Activated B cell treated with CpG ODN at 0.5 μM for 24 hours (primary cell): ENCODE measurements at regions not wholly inside any gene's neighbourhood (a gene's known extent, or its start where the extent isn't known, plus 50 kb on each side); places are given as distances from the start of the nearest gene placed in this dataset.

ENCODE experiments used
- ATAC-seq: fragments of 200-7000 bp; cut with Tn5 transposase; one replicate; pipeline ENCODE4 v1.10.0; 2021; ENCODE audit warnings: low read depth, mild to moderate bottlenecking, moderate library complexity
- CTCF ChIA-PET: fragments of 350-600 bp; sonication (Branson Sonifier 250); formaldehyde crosslinking; loops from one replicate; lab custom pipeline; 2021; ENCODE audit warnings: antibody characterized with exemption; lab: Charles Lee
- POLR2A ChIA-PET: fragments of 350-600 bp; sonication (Branson Sonifier 250); formaldehyde crosslinking; loops from one replicate; lab custom pipeline; 2021; ENCODE audit warnings: antibody characterized with exemption; lab: Charles Lee
- DNase-seq: peaks from one replicate; pipeline ENCODE4 v3.0.0; 2022
- H3K27ac Mint-ChIP-seq: one replicate; pipeline ENCODE4 v1.8.0; 2020; ENCODE audit warnings: mixed read lengths
- H3K27me3 Mint-ChIP-seq: one replicate; pipeline ENCODE4 v1.8.0; 2021; ENCODE audit warnings: mixed read lengths
- H3K36me3 Mint-ChIP-seq: one replicate; pipeline ENCODE4 v1.8.0; 2021; ENCODE audit warnings: low read depth, mixed read lengths
- H3K4me1 Mint-ChIP-seq: one replicate; pipeline ENCODE4 v1.8.0; 2021; ENCODE audit warnings: mixed read lengths
- H3K4me3 Mint-ChIP-seq: one replicate; pipeline ENCODE4 v1.8.0; 2020; ENCODE audit warnings: mild to moderate bottlenecking, mixed read lengths
- H3K9me3 Mint-ChIP-seq: one replicate; pipeline ENCODE4 v1.8.0; 2020; ENCODE audit warnings: mixed read lengths
- CTCF ChIP-seq: fragments of 200-600 bp; IDR thresholded peaks from one replicate; pipeline ENCODE4 v1.8.0; 2022; ENCODE audit warnings: antibody characterized with exemption, mild to moderate bottlenecking
- intact Hi-C: fragments of 100-400 bp; cut with micrococcal nuclease; formaldehyde crosslinking; loops from one replicate; pipeline ENCODE4 v1.15.1; 2024

DNA sequence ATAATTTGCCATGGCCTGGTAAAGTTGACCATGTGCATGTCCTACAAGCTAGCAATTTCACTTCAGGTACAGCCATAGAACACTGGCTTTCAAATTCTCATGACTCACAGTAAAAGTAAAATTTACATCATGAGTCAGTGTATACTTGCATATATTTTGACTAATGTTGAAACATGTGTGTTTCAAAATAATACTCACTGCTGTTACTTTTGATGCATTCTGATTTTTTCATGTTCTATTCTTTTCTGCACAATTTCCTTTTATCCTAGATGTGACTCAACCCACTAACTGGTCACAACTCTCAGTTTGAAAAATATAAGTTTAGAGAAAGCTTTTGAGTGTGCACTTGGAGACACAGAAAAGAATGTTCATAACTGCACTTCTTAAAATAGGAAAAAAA, 365.7 kb downstream of the FGF13 start:
- no peaks in the 10 kb centered on the region for H3K9me3 Mint-ChIP-seq
- ATAC-seq (no peak), DNase-seq (no peak)
- ChIA-PET POLR2A (no interaction called here), CTCF (no interaction called here)
- TF ChIP-seq CTCF, result no peak
- no peaks in the 10 kb centered on the region for H3K4me1 Mint-ChIP-seq
- H3K27ac Mint-ChIP-seq, result no peak overlapping the region
- no peak overlapping the region for H3K4me3 Mint-ChIP-seq
- H3K27me3 Mint-ChIP-seq, result no peaks in the 10 kb centered on the region
- intact Hi-C loops, result no loop called here
- H3K36me3 Mint-ChIP-seq, result no peaks in the 10 kb centered on the region

DNA sequence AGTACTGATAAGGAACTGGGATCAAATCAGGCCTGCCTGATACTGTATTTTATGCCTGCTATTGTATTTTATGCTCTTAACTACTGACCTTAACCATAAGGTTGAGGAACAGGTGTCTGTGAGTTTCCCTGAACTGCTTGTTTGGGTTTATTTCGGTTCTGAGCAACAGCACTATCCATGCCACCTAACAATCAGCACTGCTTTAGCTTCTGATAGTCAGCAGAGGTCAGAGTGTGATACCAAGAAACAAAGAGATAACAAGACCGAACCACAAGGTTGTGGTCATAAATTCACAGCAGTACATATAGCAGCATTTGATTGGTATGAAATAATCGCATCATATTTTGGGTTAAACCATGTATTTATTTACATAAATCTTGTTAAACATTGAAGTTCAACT, 362.2 kb downstream of the FGF13 start:
- ChIA-PET POLR2A (no interaction called here), CTCF (no interaction called here)
- no peak overlapping the region for H3K4me3 Mint-ChIP-seq
- H3K36me3 Mint-ChIP-seq, result no peaks in the 10 kb centered on the region
- H3K27ac Mint-ChIP-seq, result no peak overlapping the region
- H3K4me1 Mint-ChIP-seq, result no peaks in the 10 kb centered on the region
- DNase-seq, result no peak
- TF ChIP-seq CTCF, result no peak
- intact Hi-C loops, result no loop called here
- H3K9me3 Mint-ChIP-seq, result no peaks in the 10 kb centered on the region
- ATAC-seq, result no peak
- no peaks in the 10 kb centered on the region for H3K27me3 Mint-ChIP-seq

DNA sequence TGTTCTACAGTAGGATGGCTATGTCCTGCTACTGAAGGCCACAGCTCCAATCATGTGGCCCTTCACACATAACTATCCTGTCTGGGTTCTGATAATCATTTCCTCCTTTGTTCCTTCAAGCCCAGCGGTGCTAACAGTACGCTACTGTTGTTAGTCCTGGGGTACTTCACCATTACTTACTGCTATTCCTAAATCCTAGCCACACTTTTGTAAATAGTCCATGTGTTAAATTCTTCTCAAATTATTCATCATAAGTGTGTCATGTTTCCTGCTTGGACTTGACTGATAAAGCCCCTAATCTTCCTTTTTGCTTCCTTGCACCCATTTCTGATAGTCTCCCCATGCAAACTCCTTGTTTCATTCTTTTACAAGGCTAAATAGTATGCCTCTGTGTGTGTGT, 332.6 kb downstream of the FGF13 start:
- no peak for DNase-seq
- TF ChIP-seq CTCF, result no peak
- Mint-ChIP-seq H3K4me3 (no peak overlapping the region), H3K36me3 (no peaks in the 10 kb centered on the region), H3K27ac (no peak overlapping the region), H3K27me3 (no peaks in the 10 kb centered on the region), H3K4me1 (no peaks in the 10 kb centered on the region), H3K9me3 (peaks cover 2% of the 10 kb centered on the region)
- POLR2A ChIA-PET, result no interaction called here
- CTCF ChIA-PET, result no interaction called here
- ATAC-seq, result no peak
- intact Hi-C loops, result no loop called here

DNA sequence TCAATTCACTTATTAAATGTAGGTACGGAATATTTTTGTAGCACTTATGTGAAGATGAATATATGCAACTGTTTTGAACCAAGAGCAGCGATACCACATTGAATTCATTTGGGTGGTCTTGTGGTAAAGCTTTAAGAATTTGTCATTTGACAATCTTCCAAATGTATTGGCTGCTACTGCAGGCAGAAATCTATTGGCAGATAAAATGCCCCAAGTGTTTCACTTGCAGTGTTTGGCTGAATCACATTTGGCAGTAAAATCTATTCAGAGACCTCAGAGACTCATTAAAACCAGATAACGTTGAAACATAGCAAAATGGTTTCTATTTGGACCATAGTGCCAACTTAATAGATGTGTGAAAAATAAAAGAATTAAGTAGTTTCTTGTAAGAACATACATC, 303.4 kb downstream of the FGF13 start:
- ChIA-PET CTCF (no interaction called here), POLR2A (no interaction called here)
- H3K27me3 Mint-ChIP-seq, result no peaks in the 10 kb centered on the region
- H3K4me3 Mint-ChIP-seq, result no peak overlapping the region
- ATAC-seq (no peak), DNase-seq (no peak)
- no peaks in the 10 kb centered on the region for H3K4me1 Mint-ChIP-seq
- intact Hi-C loops, result no loop called here
- no peak overlapping the region for H3K27ac Mint-ChIP-seq
- H3K9me3 Mint-ChIP-seq, result peaks cover 4% of the 10 kb centered on the region
- H3K36me3 Mint-ChIP-seq, result no peaks in the 10 kb centered on the region
- no peak for TF ChIP-seq CTCF

- intact Hi-C loops, result no loop called here
- Mint-ChIP-seq H3K4me3 (no peak overlapping the region), H3K27ac (no peak overlapping the region), H3K9me3 (peaks cover 4% of the 10 kb centered on the region), H3K4me1 (no peaks in the 10 kb centered on the region), H3K36me3 (no peaks in the 10 kb centered on the region), H3K27me3 (no peaks in the 10 kb centered on the region)
- ATAC-seq, result no peak
- TF ChIP-seq CTCF, result no peak
- ChIA-PET POLR2A (no interaction called here), CTCF (no interaction called here)
- DNase-seq, result no peak
These were observed 300.5 kb downstream of the FGF13 start for GRCh38 chrX:138411048-138411447.
